Stimulated activated CD4-positive, alpha-beta T cell treated with anti-CD3 and anti-CD28 coated beads, Interleukin-12 subunit alpha, Interleukin-12 subunit beta, amount 100 ng/mL, for 48 hours (primary cell): ENCODE measurements at regions not wholly inside any gene's neighbourhood (a gene's known extent, or its start where the extent isn't known, plus 50 kb on each side); places are given as distances from the start of the nearest gene placed in this dataset.

Experiments
- DNase-seq, 3 donors: peaks; one replicate each; pipeline ENCODE4 v3.0.0-alpha.2; 2020; ENCODE audit warnings: low read depth in 2 of 3, low spot score in 1 of 3

DNA sequence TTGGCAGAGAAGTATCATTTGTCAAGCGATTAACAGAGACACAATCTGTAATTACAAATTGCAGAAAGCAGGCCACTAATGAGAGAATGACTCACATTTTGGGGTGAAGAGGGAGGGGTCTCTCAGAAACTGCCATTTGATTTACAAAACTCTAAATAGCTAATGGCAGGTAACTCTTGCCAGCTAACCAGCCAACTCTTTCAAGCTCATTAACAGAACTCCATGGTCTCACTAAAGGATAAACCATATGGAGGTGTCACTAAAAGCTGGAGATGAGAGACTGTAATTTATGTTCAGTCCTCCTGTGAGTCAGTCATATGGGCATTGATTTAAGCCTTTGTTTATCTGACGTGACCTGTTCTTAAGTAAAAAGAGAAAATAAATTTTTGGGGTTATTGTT is 336.4 kb downstream of the FOXG1 start:
- DNase-seq, result no peak

DNA sequence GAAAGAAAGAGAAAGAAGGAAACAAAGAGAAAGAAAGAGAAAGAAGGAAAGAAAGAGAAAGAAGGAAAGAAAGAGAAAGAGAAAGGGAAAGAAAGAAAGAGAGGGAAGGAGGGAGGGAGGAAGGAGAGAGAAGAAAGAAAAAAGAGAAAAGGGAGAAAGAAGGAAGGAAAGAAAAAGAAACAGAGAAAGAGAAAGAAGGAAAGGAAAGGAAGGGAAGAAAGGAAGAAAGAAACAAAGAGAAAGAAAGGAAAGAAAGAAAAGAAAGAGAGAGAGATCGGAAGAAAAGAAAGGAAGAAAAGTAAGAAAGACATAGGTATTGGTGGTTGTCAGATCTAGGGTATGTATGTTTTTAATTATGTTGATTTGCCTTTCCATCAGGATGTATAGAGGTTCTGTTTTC is 342.3 kb downstream of the FOXG1 start:
- no peak for DNase-seq

DNA sequence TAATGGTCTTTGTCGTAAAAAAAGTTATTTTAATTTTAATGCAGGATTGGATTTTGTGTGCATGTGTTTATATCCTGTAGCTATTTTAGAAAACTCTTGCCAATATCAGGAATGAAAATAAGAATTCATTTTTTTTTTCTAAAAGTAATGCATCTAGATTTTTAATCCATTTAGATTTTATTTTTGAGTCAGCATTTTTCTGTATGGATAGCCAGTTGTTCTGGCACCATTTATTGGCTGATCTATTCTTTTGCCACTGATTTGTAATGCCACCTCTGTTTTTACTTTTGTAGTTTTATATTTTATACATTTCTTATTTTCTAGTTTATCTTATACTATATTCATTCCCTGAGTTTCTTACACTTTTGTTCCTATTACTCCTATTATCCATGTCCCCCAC is 343.0 kb downstream of the FOXG1 start:
- no peak for DNase-seq

DNA sequence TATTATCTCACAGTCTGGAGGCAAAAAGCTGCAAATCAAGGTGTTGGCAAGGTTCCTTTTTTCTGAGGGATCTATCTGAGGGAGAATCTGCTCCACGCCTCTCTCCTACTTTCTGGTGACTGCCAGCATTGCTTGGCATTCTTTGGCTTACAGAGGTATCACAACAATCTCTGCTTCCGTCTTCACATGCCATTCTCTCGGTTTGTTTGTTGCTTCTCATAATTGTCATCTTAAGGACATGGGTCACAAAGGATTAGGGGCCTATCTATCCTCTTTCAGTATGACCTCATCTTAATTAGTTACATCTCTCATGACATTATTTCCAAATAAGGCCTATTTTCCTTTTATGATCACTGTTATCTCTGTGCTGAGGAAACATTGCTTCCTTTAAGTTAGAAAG is 345.0 kb downstream of the FOXG1 start:
- DNase-seq, result no peak

DNA sequence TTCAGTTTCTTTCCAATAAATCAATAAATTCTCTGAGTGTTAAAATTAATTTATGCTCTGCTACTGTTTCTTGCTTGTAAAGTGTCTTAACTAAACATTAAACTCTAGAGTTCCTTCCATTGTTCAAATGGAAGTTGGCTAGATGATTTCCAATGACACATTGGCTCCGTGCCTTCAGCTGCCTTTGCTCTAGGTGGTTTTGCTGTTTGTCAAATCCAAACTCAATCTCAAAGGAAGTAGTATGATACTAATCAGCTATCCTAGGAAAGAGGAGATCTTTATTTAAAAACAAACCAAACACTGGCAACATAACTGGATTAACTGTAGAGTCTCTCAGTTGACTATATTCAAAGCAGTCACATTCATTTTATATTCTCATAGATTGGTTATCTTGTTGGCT is 356.4 kb downstream of the FOXG1 start:
- no peak for DNase-seq

DNA sequence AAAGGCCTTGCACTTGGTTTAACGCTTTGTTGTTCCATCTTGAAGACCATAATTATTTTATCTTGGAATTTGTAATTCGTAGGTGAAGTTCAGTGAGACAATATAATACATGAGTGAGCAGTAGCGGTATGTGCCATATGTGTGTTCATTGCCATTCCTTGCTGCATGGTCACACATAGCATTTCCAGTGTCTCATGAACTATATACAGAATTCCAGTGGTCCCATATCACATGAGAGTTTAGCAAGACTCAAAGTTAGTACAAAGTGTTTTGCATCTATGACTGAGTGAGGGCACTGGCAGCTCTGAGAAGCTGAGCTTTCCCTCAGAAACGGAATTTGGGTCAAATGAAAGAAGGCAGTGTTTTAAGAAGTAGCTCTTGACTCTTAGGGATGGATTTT is 359.8 kb downstream of the FOXG1 start:
- no peak for DNase-seq

DNA sequence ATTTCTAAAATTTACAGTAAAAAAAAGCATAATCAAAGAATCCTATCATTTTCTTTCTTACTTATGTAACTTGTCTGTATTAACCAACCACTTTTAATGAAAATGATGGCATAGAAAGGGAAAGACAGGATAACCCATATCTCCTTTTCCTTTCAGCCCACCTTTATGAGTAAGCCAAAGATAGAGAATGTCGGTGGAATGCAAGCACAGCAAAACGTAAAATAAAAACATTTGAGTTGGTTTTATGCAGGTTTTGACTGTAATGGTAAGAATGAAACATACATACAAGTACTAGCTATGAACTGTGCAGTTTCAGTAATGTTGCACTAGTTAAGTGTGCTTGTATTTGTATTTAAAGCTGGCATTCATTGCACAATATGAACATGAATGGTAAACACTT is 360.3 kb downstream of the FOXG1 start:
- DNase-seq, result no peak

DNA sequence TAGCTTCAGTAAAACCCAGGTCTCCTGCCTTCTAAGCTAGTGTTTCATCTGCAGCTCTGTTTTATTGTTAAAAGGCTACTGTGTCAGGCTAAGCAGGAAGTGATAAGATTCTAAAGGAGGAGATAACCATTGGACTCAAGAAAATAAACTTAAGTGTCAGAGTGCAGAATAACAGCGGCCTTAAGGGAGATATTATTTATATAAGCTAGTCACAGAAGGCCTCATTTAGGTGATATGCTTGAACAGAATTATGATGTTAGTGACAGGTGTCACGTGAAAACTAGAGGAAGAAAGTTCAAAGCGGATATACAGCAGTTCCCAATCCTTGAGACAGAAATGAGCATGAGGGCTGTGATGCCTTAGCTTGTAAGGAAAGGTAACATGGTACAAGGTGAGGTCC is 373.4 kb downstream of the FOXG1 start:
- DNase-seq, result no peak

DNA sequence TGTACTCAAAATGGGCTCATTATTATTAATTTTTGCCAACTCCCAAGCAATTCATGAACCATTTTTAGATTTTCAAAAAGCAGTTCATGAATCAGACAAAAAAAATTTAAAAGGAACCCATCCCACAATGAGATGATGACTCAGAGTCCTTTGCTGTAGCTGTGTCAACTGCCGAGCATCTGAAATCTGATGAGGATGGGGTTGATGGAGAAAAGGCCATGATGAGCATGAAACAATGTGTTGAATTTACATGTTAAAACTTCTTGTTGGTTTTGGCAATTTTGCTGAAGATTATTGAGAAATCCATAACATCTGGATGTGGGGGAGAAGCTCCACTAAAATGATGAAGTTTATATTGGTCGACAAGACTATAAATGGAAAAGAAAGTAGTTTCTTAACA is 378.0 kb downstream of the FOXG1 start:
- DNase-seq, result no peak

DNA sequence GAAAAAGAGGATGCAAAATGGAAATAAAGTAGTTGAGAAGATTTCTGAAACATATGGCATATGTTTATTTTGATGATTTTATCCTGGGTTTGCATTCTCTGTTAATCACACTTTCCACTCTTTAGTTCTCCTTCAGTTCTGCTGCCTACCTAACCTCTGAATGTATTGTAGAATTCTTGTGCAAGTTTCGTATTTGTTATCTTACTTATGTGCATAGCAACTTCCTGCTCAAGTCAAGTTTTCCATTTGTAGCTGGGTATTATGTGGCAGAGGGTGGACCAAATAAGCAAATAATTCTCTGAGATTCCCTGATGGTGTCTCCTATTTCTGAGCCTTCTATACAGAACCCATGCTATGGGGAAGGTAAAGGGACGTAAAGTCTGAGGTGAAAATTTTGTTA is 381.6 kb downstream of the FOXG1 start:
- DNase-seq, result no peak

DNA sequence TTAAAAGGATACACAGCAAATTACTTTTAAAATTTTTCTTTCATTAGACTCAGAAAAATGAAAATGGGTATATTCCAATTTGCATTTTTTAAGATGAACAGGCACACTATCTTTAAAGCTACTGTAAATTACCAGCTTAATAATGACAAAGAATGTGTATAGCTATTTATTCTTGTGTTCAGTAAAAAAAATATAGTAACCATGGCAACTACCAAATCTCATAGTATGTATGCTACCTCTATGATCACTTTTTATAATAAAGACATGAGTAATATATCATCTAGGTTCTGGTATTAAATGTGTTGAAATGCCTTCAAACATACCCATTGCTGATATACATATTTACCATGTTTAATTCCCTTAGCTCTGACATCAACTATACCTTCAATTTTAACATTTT is 383.2 kb downstream of the FOXG1 start:
- no peak for DNase-seq

DNA sequence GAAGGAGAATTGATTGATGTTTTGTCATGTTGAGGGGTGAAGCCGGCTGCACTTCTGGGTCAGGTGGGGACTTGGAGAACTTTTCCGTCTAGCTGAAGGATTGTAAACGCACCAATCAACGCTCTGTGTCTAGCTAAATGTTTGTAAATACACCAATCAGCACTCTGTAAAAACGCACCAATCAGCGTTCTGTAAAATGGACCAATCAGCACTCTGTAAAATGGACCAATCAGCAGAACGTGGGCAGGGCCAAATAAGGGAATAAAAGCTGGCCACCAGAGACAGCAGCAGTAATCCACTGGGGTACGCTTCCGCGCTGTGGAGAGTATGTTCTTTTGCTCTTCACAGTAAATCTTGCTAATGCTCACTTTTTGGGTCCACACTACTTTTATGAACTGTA is 384.1 kb downstream of the FOXG1 start:
- DNase-seq, result no peak

DNA sequence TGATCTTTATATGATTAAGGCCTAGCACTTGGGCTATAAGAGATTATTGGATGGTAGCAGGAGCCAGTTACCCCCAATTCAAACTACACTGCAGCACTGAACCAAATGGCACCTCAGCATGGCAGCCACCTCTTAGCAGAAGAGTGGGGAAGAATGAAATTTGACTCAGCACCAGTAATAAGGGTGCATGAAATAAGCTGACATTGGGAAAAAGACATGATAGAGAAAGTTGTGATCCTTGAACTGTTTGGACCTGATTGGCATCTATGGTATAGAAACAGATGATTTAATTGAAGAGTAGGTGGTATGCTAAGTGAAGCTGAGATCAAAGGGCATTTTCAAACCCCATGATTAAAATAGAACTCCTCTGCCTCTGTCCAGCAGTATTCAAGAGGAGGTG is 389.5 kb downstream of the FOXG1 start:
- no peak for DNase-seq

DNA sequence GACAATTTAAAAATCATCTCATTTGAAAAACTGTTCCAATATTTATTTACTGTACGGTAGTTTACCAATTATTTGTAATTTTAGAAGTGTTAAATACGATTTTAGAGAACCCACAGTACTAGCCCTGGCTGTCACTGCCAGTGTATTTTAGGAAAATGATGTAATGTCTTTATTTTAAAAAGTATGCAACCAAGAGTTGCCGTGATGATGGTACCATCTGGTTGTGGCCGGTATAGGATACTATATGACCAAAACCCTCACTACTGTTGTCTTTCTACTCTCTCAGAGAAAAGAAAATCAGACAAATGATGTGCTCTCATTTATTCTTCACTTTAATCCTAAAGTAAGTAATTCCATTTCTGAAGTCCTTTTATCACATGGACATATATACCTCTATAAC is 395.0 kb downstream of the FOXG1 start:
- no peak for DNase-seq

DNA sequence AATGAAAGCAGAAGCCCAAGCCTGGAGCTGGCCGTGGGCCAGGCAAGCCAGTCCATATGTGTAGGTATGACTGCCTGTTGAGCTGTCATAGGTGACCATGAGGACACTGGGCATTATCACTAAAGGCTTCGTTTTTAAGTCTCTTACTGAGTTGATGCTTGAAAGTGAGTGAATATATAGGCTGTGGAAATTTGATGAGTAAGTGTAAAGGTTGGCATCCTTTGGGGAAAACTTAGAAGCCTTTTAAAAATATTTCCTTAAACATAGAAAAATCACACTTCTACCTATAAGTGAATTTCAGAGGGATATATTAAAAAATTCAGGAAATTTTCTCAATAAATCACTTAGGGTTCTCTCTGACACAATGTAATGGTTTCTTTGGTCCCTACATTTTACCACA is 396.5 kb downstream of the FOXG1 start:
- DNase-seq, result no peak

DNA sequence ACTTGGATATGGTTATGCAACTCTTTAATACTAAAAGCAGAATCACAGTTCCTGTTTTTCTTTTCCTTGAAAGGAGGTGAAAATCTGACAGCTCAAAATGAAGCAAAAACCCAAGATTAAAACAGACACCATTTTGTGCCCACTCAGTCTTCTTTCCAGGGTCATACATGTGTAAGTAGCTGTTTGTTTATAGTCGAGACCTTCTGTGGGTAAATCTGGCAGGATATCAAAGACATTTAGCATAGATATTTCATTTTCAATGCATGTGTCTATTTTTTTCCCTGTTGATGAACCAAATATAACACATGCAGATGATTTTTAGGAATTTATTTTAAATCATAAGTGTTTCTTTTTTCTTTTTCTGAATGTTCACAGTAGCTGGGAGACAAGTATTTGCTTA is 398.8 kb downstream of the FOXG1 start:
- DNase-seq, result no peak

DNA sequence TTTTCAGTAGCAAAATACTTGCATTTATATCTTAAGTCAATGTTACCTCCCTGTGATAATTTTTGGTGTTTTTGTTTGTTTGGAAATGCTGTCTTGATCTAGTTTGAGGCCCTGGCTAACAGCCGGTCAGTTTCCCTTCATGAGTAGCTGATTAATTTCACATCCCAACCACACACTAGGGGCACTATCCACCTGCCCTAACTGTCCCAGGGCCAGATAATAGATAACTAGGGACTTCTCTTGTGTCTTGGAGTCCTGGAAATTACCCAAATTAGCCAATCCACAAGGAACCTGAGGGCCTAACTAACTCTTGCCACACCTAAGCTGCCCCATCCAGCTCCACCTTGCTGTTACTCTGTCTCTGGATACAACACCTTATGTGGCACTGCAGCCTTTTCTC is 399.9 kb downstream of the FOXG1 start:
- DNase-seq, result no peak

DNA sequence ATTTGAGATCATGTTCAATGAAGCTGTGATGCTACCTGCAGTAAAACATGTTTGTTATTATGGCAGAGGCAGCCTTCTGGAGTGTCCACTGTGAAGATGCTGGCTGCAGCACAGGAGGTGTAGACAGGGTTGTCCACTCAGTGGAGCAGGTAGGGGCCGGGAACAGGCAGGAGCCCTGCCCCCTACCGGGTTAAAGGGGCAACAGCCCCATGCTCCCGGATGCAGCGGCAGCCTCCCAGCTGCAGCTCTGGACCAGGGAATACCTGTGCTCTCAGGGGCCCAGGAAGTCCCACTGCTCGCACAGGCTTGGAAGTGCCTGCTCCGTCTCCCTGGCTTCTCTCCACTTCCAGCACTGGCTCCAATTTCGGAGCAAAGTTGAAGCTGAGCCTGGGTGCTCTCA is 401.6 kb downstream of the FOXG1 start:
- DNase-seq, result no peak

DNA sequence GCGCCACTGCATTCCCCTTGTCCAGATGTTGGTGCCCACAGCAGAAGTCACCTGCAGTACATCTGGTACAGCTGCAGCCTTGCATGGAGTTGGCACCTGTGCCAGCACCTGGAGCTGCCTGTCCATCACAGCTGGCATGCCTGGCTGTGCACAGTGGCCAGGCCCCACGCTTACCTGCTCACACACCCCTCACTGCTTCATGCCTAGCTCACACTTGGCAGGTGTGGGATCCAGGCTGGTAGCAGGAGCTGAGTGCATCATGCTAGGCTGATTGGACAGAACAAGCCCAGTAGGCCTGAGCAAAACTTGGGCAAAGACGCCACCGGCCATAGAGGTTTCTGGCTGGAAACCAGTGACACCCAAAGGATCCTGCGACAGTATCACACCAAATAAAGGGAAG is 402.8 kb downstream of the FOXG1 start:
- DNase-seq, result no peak

DNA sequence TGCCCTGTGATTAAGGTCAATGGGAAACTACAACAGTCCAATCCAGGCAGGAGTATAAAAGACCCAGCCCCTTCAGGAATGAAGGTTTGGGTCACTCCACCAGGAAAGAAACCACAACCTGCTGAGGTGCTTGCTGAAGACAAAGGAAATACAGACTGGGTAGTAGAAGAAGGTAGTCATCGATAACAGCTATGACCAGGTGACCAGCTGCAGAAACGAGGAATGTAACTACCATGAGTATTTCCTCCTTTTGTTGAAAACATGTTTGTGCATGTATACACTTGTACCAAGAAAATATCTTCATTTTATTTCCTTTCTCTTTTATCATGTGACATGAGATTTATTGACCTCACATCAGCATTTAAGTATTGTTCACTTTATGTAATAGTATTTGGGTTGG is 409.1 kb downstream of the FOXG1 start:
- no peak for DNase-seq

DNA sequence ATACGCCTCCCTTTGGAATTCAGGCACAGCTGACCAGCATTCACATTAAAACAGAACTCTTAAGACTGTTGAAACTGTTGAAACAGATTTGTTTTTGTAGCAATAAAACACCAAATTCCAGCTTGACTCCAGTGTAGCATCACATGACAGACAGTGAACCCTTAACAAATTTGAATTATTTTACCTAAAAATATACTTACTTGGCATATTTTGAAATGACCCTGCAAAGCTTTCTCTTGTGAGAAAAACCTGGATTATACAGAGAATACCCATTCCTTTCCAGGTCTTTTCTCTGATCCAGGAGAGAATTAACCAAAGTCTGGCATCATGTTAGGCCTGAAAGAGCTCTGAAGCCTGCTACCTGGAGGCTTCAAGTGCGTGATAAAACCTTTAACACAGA is 410.3 kb downstream of the FOXG1 start:
- no peak for DNase-seq

DNA sequence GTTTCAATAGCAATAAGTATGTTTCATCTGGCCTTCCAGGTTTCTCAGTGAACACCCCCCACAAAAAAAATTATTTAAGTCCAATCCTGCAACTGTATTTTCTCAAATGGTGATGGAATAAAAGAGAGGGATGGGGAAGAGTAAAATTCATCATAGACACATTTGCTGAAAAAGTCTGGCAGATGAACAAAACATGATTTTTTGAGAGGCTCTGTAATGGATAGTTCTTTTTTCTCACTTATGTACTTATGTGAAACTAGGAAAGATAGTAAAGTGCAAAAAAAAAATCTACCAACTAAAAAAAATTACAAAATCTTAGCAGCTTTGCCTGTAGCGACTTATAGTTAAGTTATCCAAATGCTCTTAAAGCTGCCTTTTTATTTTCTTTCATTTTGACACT is 412.4 kb downstream of the FOXG1 start:
- DNase-seq, result no peak

DNA sequence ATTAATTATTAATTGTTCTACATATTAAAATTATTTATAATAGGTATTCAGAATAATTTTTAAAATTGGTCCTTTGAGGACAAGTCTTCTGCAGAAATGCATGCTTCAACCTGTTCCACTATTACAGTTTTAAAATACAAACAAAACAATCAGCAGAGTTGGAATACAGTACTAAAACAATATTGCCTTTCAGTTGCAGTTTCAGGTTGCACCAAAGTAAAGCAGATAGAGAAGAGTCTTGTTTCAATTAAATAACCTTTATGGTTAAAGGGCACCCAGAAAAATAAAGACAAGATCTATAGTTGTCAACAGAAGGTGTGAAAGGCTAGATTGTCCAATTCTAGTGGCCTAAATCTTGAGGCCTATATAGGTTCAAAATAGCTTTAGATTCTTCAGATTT is 424.5 kb downstream of the FOXG1 start:
- no peak for DNase-seq

DNA sequence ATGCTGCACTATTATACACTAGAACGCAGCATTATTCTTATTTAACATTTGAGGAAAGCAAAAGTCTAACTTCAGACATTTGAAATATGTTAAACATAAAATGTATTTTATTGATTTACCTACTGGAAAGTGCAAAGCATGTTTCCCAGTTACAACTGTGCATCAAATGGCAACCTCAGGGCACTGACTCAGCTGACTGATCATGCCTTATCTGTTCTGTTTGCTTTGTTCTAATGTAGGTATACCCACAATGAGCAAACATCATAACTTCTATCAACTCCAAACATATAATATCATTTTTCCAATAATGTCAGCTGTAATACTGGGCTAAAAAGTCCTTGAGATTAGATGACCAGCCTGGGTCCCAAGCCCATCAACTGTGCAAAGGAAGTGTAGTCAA is 431.0 kb downstream of the FOXG1 start:
- DNase-seq, result no peak

DNA sequence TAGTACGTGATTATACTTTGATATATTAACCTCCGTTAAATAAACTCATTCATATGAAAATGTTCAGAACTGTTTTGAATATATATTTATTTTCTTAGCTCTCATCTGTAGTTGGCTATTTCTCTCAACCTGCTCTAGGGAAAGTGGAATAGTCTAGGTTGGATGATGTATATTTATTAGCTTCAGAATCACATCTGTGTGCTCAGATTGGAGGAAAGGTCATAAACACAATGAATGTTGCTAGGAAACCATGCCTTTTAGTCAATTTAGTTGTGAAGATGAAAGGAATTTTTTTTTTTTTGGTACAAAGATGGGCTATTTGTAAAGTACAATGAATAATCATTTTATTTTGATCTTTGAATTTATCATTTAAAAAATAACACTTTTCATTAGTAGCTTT is 439.1 kb downstream of the FOXG1 start:
- DNase-seq, result no peak
